ENCODE measurements at regions not wholly inside any gene's neighbourhood (a gene's known extent, or its start where the extent isn't known, plus 50 kb on each side); places are given as distances from the start of the nearest gene placed in this dataset.

DNA sequence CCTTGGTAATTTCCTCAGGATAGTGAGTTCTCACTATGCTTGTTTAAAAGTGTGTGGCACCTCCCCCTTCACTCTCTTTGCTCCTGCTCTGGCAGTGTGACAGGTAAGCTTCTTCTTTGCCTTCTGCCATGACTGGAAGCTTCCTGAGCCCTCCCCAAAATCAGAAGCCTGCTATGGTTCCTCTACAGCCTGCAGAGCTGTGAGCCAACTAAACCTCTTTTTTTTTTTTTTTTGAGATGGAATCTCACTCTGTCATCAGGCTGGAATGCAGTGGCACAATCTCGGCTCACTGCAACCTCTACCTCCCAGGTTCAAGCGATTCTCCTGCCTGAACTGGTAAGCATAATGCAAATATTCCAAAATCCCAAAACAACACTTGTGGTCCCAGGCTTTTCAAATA lies 80.0 kb downstream of the SOWAHC start:
- intact Hi-C loops (cut with micrococcal nuclease), result no loop called here
- H3K36me3 ChIP-seq (ENCODE audit: control insufficient read depth, insufficient read depth, low read length), result no peaks in the 10 kb centered on the region
- WGBS (ENCODE audit: insufficient coverage), result 87% methylated on average over 2 of the region's 2 CpGs

DNA sequence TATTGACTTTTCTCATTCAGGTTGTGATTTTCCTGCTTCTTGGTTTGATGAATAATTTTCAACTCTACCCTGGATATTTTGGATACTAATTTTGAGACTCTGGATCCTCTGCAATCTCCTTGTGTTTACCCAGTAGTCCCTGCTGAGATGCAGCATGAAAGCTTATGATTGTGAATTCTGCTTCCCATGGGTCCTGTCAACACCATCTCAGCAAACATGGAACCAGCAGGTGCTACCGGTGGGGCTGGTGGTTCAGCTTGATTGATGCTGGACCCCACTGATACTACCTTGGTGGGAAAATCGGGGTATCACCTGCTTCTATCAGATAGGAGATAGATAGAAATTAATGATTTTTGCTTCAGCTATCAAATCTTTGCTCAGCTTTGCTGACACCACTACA lies 81.1 kb downstream of the SOWAHC start:
- Histone ChIP-seq H3K9me3 (ENCODE audit: control insufficient read depth, insufficient read depth, low read length) (no peaks in the 10 kb centered on the region), H3K36me3 (ENCODE audit: control insufficient read depth, insufficient read depth, low read length) (no peaks in the 10 kb centered on the region), H3K4me1 (ENCODE audit: control insufficient read depth, insufficient read depth, low read length) (no peaks in the 10 kb centered on the region), H3K27me3 (ENCODE audit: control insufficient read depth, insufficient read depth, low read length) (no peaks in the 10 kb centered on the region), H3K27ac (ENCODE audit: low read length) (no peak overlapping the region), H3K4me3 (ENCODE audit: low read length) (no peak overlapping the region)
- H3K4me1 Mint-ChIP-seq, result no peaks in the 10 kb centered on the region
- no peaks in the 10 kb centered on the region for H3K36me3 Mint-ChIP-seq
- H3K9me3 Mint-ChIP-seq, result no peaks in the 10 kb centered on the region
- WGBS (ENCODE audit: insufficient coverage), result 78% methylated on average over 2 of the region's 2 CpGs
- no peak overlapping the region for H3K27ac Mint-ChIP-seq
- intact Hi-C loops (cut with micrococcal nuclease), result no loop called here
- DNase-seq (no peak), ATAC-seq (no peak)
- peaks cover 5% of the 10 kb centered on the region in 2 donors for H3K27me3 Mint-ChIP-seq (ENCODE audit: low read depth in 2 of 2)
- H3K4me3 Mint-ChIP-seq, result no peak overlapping the region
- TF ChIP-seq, protein P1, sequence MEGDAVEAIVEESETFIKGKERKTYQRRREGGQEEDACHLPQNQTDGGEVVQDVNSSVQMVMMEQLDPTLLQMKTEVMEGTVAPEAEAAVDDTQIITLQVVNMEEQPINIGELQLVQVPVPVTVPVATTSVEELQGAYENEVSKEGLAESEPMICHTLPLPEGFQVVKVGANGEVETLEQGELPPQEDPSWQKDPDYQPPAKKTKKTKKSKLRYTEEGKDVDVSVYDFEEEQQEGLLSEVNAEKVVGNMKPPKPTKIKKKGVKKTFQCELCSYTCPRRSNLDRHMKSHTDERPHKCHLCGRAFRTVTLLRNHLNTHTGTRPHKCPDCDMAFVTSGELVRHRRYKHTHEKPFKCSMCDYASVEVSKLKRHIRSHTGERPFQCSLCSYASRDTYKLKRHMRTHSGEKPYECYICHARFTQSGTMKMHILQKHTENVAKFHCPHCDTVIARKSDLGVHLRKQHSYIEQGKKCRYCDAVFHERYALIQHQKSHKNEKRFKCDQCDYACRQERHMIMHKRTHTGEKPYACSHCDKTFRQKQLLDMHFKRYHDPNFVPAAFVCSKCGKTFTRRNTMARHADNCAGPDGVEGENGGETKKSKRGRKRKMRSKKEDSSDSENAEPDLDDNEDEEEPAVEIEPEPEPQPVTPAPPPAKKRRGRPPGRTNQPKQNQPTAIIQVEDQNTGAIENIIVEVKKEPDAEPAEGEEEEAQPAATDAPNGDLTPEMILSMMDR (IDR thresholded peaks at IDR 0.05), result no peak

More for the DNA sequence above, 80.0 kb downstream of the SOWAHC start:
- no peaks in the 10 kb centered on the region for H3K36me3 Mint-ChIP-seq
- H3K9me3 ChIP-seq (ENCODE audit: control insufficient read depth, insufficient read depth, low read length), result no peaks in the 10 kb centered on the region
- peaks cover 0 to 2% of the 10 kb centered on the region in 2 donors for H3K27me3 Mint-ChIP-seq (ENCODE audit: low read depth in 2 of 2)
- no peak for ATAC-seq
- no peak overlapping the region for H3K4me3 ChIP-seq (ENCODE audit: low read length)
- TF ChIP-seq, protein P1 (IDR thresholded peaks at IDR 0.05), result no peak
- H3K27me3 ChIP-seq (ENCODE audit: control insufficient read depth, insufficient read depth, low read length), result no peaks in the 10 kb centered on the region
- no peaks in the 10 kb centered on the region for H3K4me1 ChIP-seq (ENCODE audit: control insufficient read depth, insufficient read depth, low read length)
- no peaks in the 10 kb centered on the region for H3K9me3 Mint-ChIP-seq
- H3K4me3 Mint-ChIP-seq, result no peak overlapping the region
- no peaks in the 10 kb centered on the region for H3K4me1 Mint-ChIP-seq
- H3K27ac Mint-ChIP-seq, result no peak overlapping the region
- no peak for DNase-seq
- no peak overlapping the region for H3K27ac ChIP-seq (ENCODE audit: low read length)

DNA sequence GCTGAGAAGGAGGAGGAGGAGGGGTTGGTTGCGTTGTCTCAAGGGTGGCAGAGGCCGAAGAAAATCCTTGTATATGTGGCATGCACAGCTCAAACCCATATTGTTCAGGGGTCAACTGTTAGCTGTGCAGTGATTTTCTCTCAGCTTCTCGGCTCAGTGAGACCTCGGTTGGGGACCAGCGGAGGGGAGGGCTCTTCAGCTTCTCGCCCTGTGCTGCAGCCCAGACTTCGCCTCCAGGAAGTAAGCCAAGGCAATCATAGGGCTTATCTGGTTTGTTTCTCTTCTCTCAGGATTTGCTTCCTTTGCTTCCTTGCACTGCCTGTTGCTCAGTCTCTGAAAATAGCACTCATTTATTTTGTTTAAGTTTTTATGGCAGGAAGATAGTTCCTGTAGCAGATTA lies 85.5 kb downstream of the SOWAHC start:
- H3K27me3 Mint-ChIP-seq (ENCODE audit: low read depth in 2 of 2), result peaks cover 15 to 25% of the 10 kb centered on the region in 2 donors
- WGBS (ENCODE audit: insufficient coverage), result 85% methylated on average over 7 of the region's 7 CpGs

More for the DNA sequence above, 85.5 kb downstream of the SOWAHC start:
- H3K27ac ChIP-seq (ENCODE audit: low read length), result no peak overlapping the region
- no peaks in the 10 kb centered on the region for H3K4me1 ChIP-seq (ENCODE audit: control insufficient read depth, insufficient read depth, low read length)
- ATAC-seq (no peak), DNase-seq (no peak)
- no peaks in the 10 kb centered on the region for H3K27me3 ChIP-seq (ENCODE audit: control insufficient read depth, insufficient read depth, low read length)
- no peak overlapping the region for H3K4me3 ChIP-seq (ENCODE audit: low read length)
- H3K36me3 Mint-ChIP-seq, result no peaks in the 10 kb centered on the region
- no peaks in the 10 kb centered on the region for H3K9me3 ChIP-seq (ENCODE audit: control insufficient read depth, insufficient read depth, low read length)
- no peaks in the 10 kb centered on the region for H3K9me3 Mint-ChIP-seq
- no peak overlapping the region for H3K27ac Mint-ChIP-seq
- H3K4me1 Mint-ChIP-seq, result no peaks in the 10 kb centered on the region
- intact Hi-C loops (cut with micrococcal nuclease), result no loop called here
- no peak overlapping the region for H3K4me3 Mint-ChIP-seq
- H3K36me3 ChIP-seq (ENCODE audit: control insufficient read depth, insufficient read depth, low read length), result no peaks in the 10 kb centered on the region
- TF ChIP-seq, protein P1 (IDR thresholded peaks at IDR 0.05), result no peak
